ENCODE measurements at regions not wholly inside any gene's neighbourhood (a gene's known extent, or its start where the extent isn't known, plus 50 kb on each side); places are given as distances from the start of the nearest gene placed in this dataset.

DNA sequence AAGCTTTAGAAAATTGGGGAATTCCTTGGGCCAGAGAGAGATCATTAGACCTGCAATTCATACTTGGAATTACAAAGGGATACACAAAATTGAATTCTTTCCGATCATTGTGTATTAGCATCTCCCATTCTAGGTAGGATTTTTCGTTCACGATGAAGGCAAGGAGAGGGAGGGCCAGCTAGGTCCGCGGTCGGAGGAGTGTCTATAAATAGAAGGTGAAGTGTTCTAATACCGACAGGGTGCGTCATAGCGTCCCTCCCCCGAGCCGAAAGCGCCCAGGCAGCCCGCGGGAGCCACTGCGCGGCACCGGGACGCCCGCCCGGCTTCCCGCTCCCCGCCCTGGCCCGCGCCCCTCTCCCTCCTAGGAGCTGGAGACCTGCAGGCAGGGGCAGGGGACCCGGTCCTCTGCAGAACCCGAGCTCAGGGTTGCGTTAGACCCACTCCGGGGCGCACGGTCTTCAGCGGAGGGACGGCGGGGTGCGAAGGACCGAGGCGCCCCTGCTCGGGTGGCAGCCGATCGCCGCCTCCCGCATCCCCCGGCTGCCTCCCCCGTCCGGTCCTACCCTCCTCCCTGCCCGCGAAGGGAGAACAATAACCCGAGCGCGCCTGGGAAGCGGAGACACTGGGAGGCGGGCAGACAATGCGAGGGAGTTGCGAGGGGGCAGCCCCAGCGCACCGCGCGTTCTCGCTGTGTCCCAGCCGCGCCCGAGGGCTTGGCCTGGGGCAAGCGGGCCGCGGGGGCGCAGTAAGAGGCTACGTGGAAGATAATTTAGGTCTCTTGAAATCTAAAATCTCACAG is 114.2 kb upstream of the SERTAD2 start:
- H3K4me1 Mint-ChIP-seq (ENCODE audit: low read depth in 2 of 2) = peaks cover 19 to 24% of the 10 kb centered on the region in 2 donors
- ATAC-seq (peak; percentile 91 to 94), DNase-seq (ENCODE audit: low spot score) (peak; percentile 84)
- no peaks in the 10 kb centered on the region for H3K36me3 Mint-ChIP-seq
- H3K4me3 Mint-ChIP-seq = peak overlapping the region; percentile 88
- peak overlapping the region; percentile 66 to 90 for H3K27ac Mint-ChIP-seq
- H3K9me3 Mint-ChIP-seq = no peaks in the 10 kb centered on the region
- peaks cover 0 to 9% of the 10 kb centered on the region in 2 donors for H3K27me3 Mint-ChIP-seq

DNA sequence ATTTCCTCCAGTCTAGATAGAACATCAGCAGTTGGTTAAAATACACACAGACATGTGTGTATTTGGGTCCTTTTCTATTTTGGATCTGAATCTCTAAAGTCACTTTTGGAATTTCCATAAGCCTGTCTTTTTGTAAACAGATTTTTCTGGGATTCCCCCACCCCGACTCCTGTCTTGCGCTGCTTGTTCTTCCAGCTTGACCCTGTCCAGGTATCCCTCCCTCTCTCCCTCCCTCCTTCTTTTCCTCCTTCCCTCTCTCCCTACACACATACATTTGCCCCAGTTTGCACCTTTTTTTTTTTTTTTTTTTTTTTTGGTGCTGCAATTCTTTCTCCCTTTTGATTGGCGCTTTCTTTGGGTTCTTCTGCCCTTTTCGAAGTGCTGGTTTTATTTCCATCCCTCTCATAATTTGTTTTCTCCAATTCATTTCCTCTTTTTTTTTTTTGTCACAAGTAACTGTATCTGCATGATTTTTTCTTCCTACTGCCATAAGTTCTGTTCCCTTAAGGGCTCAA is 114.8 kb upstream of the SERTAD2 start:
- Mint-ChIP-seq H3K27me3 (peaks cover 0 to 12% of the 10 kb centered on the region in 2 donors), H3K36me3 (no peaks in the 10 kb centered on the region), H3K4me1 (ENCODE audit: low read depth in 2 of 2) (peaks cover 19 to 24% of the 10 kb centered on the region in 2 donors), H3K9me3 (no peaks in the 10 kb centered on the region), H3K27ac (peak overlapping the region; percentile 66 to 81), H3K4me3 (peak overlapping the region; percentile 88)
- no peak for ATAC-seq
- no peak for DNase-seq (ENCODE audit: low spot score)

DNA sequence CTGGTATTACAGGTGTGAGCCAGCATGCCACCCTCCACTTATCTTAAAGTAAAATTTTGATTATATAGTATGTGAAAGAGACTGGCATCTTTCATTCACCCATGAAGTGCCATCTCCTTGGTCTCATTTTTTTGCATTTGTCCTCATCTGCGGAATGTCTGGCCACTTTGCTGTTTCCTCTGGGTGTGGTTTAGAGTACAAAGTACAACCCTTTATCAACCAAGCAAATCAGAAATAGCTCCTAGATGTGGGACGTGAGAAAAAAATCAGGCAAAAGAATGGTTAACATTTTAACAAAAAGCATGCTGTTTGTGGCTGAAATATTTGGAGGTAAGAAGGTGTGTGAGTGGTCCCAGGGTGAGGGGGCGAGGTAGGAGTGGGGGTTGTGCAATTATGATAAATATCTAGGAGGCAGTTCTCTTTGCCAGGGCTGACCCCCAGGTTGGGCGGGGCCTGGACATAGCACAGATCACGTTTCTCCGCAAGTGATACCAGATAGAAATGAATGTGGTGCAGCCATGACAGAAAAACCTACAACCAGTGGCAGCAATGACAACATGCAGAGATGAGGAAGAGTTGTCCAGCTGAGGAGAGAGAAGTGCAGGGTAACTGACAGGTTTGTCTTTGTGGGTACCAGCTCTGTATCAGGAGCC is 115.8 kb upstream of the SERTAD2 start:
- Mint-ChIP-seq H3K27ac (no peak overlapping the region), H3K4me3 (no peak overlapping the region), H3K27me3 (peaks cover 0 to 16% of the 10 kb centered on the region in 2 donors), H3K9me3 (no peaks in the 10 kb centered on the region), H3K36me3 (no peaks in the 10 kb centered on the region), H3K4me1 (ENCODE audit: low read depth in 2 of 2) (peaks cover 19 to 24% of the 10 kb centered on the region in 2 donors)
- DNase-seq (ENCODE audit: low spot score) = no peak
- no peak for ATAC-seq

DNA sequence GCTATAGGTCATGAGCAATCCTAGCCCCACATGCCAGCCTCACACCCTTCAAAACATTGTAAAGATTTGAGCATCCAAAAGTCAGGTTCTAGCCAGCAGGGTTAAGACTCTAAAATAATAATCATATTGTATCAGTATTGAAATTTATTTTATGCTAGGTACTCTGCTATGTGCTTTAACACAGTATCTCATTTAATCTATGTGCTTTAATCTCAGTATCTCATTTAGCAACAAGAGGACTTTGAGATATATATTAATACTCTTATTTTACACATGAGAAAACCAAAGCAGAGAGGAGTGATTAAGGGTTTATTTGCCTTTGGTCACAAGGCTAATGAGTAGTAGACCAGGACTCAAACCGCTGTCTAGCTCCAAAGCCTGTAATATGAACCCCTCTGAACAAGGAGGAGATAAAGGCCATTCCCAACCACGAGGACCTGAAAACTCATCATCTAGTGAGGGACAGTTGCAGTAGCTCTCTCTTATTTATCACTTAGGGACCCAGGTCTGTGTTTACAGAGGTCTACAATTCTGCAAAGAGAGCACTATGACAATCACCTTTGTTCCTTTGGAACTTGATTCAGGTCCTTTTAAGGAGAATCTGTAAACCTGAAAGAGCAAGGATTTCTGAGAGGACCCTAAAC is 116.5 kb upstream of the SERTAD2 start:
- no peak for ATAC-seq
- no peak for DNase-seq (ENCODE audit: low spot score)
- no peaks in the 10 kb centered on the region for H3K36me3 Mint-ChIP-seq
- H3K4me1 Mint-ChIP-seq (ENCODE audit: low read depth in 2 of 2) = peaks cover 19 to 24% of the 10 kb centered on the region in 2 donors
- peaks cover 0 to 16% of the 10 kb centered on the region in 2 donors for H3K27me3 Mint-ChIP-seq
- H3K4me3 Mint-ChIP-seq = no peak overlapping the region
- H3K9me3 Mint-ChIP-seq = no peaks in the 10 kb centered on the region
- H3K27ac Mint-ChIP-seq = no peak overlapping the region

DNA sequence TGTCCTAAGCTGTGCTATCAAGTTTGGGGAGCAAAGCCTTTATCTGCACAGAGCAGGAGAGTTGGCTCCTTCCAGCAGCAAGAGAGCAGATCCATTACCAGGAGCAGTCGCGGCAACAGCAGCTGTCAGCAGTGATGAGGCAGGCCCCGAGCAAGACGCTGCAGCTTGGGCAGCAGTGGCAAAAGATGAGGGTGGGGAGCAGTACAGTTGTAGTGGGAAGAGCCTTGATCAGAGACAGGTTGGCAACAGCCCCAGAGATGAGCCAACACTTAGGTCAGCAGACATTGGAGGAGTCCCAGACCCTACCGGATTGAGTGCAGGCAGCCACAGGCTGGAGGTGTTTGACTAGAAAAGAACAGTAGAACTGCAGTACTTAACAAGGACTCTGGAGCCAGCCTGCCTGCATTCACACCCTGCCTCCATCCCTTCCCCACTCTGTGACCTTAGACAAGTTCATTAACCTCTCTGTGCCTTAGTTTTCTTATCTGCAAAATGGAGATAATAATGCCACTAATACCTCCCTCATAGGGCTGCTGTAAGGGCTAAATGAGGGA is 117.1 kb upstream of the SERTAD2 start:
- DNase-seq (ENCODE audit: low spot score) (no peak), ATAC-seq (no peak)
- Mint-ChIP-seq H3K27me3 (peaks cover 0 to 16% of the 10 kb centered on the region in 2 donors), H3K27ac (no peak overlapping the region), H3K9me3 (no peaks in the 10 kb centered on the region), H3K4me1 (ENCODE audit: low read depth in 2 of 2) (peaks cover 19% of the 10 kb centered on the region in 2 donors), H3K36me3 (no peaks in the 10 kb centered on the region), H3K4me3 (no peak overlapping the region)

DNA sequence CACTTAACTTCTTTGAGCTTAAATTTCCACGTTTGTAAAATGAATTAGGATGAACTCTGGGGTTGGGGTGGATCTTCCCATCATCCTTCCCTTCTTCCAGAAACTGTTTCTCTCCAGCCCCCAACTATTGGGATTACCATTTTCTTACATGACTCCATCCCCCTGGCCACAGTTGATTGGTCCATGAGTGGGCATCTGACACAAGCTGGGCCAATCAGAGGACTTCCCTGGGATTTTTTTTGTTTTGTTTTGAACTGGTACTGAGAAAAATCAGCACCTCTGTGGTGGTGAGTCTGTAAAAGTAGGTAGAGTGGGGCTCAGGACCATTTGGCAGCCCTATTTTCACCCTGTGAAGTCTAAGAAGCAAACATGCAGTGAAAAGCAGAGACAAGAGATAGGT is 118.0 kb upstream of the SERTAD2 start:
- ATAC-seq = no peak
- no peak overlapping the region for H3K4me3 Mint-ChIP-seq
- peaks cover 0 to 19% of the 10 kb centered on the region in 2 donors for H3K27me3 Mint-ChIP-seq
- H3K4me1 Mint-ChIP-seq (ENCODE audit: low read depth in 2 of 2) = peaks cover 16 to 17% of the 10 kb centered on the region in 2 donors
- no peaks in the 10 kb centered on the region for H3K9me3 Mint-ChIP-seq
- H3K36me3 Mint-ChIP-seq = no peaks in the 10 kb centered on the region
- DNase-seq (ENCODE audit: low spot score) = no peak
- H3K27ac Mint-ChIP-seq = no peak overlapping the region

DNA sequence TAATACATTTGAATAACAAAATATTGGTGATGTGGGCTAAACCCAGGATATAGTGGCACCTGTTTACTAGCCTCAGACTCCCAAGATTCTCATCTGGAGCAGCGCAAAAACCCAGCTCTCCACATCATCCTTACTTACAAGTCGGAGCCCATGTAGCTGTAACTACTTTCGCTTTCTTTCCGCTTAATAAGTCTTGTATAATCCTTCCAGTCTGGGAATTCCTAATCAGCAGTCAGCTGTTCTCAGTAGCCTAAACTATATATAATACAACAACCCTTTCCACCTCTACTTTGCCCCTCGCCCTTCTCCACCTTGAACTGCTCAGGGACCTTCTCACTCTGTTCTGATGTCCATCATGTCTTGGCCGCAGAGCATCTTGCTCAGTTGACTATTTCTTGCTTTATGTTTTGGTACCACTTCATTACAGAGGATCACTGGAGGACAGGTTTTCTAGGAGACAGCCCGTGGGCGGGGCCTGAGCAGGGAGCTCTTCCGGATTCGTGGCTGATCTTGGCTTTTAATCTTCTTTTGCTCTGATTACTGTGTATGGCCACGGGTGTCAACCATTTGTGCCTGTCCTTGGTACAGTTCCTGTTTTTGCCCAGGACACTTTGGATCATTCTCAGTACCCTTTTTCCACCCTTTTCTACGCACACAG is 119.9 kb upstream of the SERTAD2 start:
- Mint-ChIP-seq H3K4me3 (no peak overlapping the region), H3K9me3 (no peaks in the 10 kb centered on the region), H3K27me3 (peaks cover 0 to 19% of the 10 kb centered on the region in 2 donors), H3K36me3 (no peaks in the 10 kb centered on the region), H3K4me1 (ENCODE audit: low read depth in 2 of 2) (peaks cover 4% of the 10 kb centered on the region in 2 donors), H3K27ac (no peak overlapping the region)
- DNase-seq (ENCODE audit: low spot score) (no peak), ATAC-seq (no peak)

DNA sequence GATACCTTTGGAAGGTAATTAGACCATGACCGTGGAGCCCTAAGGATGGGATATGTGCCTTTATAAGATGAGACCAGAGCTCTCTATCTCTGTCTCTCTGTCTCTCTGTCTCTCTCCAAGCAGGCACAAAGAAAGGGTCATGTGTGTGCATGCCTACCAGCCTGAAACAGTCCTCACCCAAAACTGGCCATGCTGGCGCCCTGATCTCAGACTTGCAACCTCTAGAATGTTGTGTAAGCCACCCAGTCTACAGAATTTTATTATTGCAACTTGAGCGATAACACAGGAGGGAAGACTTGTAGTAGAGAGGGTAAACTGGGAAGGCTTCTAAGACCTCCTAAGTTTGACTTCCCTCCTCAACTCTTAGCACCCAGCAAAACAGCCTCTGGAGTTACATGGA is 124.1 kb upstream of the SERTAD2 start:
- Mint-ChIP-seq H3K27me3 (peaks cover 0 to 11% of the 10 kb centered on the region in 2 donors), H3K36me3 (no peaks in the 10 kb centered on the region), H3K4me3 (no peak overlapping the region), H3K27ac (no peak overlapping the region), H3K9me3 (no peaks in the 10 kb centered on the region), H3K4me1 (ENCODE audit: low read depth in 2 of 2) (peaks cover 0 to under 1% of the 10 kb centered on the region in 2 donors)
- no peak for ATAC-seq
- DNase-seq (ENCODE audit: low spot score) = no peak

DNA sequence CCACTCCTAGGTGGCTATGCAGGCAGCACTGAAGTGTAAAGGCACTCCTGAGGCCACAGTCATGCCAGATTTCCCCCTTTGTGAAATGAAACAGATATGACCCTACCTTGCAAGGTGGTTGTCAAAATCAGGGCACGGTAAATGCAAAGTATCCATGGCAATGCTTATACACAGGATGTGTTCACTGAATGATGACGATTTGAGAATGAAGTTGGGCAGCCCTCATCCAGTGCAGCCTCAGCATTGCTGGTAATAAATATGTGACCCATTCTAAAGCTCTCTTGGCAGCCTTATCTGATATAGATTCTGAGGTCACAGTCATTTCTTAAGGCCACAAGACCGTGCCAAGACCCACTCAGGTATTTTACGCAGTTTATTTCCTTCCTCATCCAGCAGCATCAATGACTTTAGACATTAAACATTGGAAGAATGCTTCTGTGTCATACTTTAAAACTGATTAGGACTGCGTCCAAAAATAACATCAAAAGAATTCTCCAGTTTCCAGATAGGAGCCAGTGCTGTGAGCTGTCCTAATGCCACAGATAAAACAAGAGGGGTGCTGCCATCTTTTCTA is 125.5 kb upstream of the SERTAD2 start:
- DNase-seq (ENCODE audit: low spot score) (no peak), ATAC-seq (no peak)
- Mint-ChIP-seq H3K4me1 (ENCODE audit: low read depth in 2 of 2) (peaks cover 0 to 2% of the 10 kb centered on the region in 2 donors), H3K4me3 (no peak overlapping the region), H3K27me3 (peaks cover 0 to 6% of the 10 kb centered on the region in 2 donors), H3K27ac (no peak overlapping the region), H3K9me3 (no peaks in the 10 kb centered on the region), H3K36me3 (no peaks in the 10 kb centered on the region)

DNA sequence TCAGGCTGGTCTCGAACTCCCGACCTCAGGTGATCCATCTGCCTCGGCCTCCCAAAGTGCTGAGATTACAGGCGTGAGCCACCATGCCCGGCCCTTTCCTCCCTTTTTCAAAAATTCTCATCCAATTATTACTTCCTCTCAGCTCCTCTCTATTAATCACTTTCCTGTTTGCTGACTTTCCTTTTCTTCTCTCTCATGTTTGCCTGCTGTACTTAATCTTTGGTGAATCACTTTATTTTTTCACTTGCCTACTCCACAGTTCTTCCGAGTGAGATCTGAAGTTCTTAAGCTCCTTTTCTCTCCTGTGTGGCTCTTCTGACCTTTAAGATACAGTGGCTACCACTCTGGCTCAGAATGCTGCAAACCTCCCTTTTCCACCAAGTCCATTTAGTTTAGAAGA is 126.3 kb upstream of the SERTAD2 start:
- H3K4me1 Mint-ChIP-seq (ENCODE audit: low read depth in 2 of 2) = peaks cover 0 to 2% of the 10 kb centered on the region in 2 donors
- no peaks in the 10 kb centered on the region for H3K36me3 Mint-ChIP-seq
- H3K9me3 Mint-ChIP-seq = no peaks in the 10 kb centered on the region
- DNase-seq (ENCODE audit: low spot score) = no peak
- no peak overlapping the region for H3K27ac Mint-ChIP-seq
- no peak overlapping the region for H3K4me3 Mint-ChIP-seq
- H3K27me3 Mint-ChIP-seq = peaks cover 0 to 6% of the 10 kb centered on the region in 2 donors
- ATAC-seq = no peak

DNA sequence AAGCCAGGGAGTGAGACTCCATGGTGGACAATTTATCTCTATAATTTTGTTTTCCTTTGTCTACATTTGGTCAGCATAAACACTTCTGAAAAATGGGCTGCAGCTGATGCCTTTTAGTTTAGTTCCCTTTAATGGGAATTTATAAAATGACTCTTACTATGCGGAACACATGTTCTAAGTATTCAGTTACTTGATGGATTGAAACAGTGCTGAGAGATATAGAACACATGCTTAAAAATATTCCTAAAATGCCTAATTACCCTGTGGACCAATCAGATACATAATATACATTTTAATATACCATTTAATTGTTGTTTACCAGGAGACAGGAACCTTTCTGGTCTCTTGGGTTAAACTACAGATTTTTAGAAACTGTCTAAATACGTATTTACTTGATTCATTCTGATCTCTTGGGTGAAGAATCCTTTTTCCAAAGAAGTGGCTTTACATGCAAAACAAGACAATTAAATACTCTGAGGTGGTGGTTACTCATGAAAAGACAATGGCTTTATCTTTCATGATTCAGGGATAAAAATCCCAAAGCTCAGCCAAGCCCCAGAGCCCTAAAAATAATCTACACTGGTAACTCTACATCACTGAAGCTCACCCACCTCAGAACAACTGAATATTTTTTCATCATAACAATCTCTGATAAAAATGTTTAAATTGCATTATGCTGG is 128.1 kb upstream of the SERTAD2 start:
- no peak for ATAC-seq
- peaks cover 0 to 2% of the 10 kb centered on the region in 2 donors for H3K4me1 Mint-ChIP-seq (ENCODE audit: low read depth in 2 of 2)
- DNase-seq (ENCODE audit: low spot score) = no peak
- H3K36me3 Mint-ChIP-seq = no peaks in the 10 kb centered on the region
- H3K4me3 Mint-ChIP-seq = no peak overlapping the region
- peaks cover 0 to 3% of the 10 kb centered on the region in 2 donors for H3K27me3 Mint-ChIP-seq
- H3K9me3 Mint-ChIP-seq = no peaks in the 10 kb centered on the region
- no peak overlapping the region for H3K27ac Mint-ChIP-seq

DNA sequence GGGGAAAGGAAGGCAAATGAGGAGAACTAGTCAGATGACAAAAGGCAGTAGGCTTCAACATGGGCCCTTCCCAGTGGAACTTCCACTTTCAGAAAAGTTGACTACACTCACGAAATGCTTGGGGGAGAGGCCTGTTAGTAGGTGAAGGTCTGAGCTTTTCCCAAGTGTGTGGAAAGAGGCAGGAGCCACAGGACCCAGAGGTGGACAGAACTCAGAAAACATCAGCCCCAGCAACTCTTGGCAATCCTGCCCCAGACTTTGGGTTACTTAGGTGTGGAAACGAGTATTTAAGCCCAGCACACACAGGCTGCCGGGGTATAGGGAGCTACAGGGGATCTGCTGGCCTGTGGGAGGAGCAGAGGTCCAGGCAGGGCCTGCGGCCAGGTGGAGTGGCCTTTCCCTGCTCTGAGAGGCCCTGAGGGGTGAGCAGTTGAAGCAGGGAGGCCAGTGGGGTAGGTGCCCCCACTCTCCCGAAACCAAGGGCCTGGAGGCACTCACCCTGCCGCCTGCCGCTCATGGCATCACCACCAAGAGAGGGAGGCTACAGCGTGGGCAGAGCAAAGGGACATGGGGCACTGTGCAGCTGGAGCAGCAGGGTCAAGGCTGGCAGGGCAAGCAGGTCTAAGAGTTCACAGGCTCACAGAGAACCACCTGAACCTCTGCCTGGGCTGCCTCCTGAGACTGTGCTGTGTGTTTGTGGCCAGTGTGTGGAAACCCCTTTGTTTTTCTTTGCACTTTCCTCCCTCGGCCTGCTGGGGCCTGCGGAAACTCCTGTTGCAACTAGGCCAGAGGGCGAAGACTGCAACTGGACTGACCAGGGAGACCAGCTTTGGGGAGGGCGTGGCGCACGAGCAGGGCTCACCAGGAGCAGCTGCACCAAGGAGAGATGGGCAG is 130.7 kb upstream of the SERTAD2 start:
- no peaks in the 10 kb centered on the region for H3K36me3 Mint-ChIP-seq
- no peak for ATAC-seq
- peaks cover 0 to 3% of the 10 kb centered on the region in 2 donors for H3K27me3 Mint-ChIP-seq
- no peak for DNase-seq (ENCODE audit: low spot score)
- H3K27ac Mint-ChIP-seq = no peak overlapping the region
- no peak overlapping the region for H3K4me3 Mint-ChIP-seq
- H3K4me1 Mint-ChIP-seq (ENCODE audit: low read depth in 2 of 2) = peaks cover 0 to 2% of the 10 kb centered on the region in 2 donors
- H3K9me3 Mint-ChIP-seq = no peaks in the 10 kb centered on the region

All from natural killer cell treated with Interleukin-12 subunit alpha and Interleukin-12 subunit beta and Interleukin-15 and Interleukin-18, amount 100 ng/mL, for 72 hours (primary cell).